ENCODE measurements at regions not wholly inside any gene's neighbourhood (a gene's known extent, or its start where the extent isn't known, plus 50 kb on each side); places are given as distances from the start of the nearest gene placed in this dataset.

DNA sequence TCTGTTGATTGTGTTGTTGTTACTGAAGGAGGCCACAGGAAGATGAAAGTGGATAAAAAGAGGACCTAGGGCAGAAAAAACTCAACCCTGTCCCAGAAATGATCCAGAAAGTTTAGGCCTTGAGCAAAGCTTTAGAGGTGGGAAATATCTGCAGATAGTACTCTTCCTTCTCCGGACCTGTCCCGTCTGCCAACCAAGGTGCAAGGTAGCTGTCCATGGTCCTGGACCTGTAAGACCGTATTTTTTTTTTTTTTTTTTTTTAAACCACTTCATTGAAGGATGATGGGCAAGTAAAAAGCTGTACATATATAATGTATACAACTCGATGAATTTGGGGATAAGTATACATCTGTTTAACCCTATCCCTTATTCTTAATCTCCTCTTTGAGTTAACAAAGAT, 225.9 kb downstream of the OLFM4 start:
- ATAC-seq (ENCODE audit: low FRiP score in 2 of 2) (no peak), DNase-seq (no peak)
- H3K4me3 ChIP-seq = no peak overlapping the region
- H3K9me3 ChIP-seq = no peaks in the 10 kb centered on the region
- no peaks in the 10 kb centered on the region for H3K36me3 ChIP-seq
- no peak for TF ChIP-seq EP300 (IDR thresholded peaks at IDR 0.05)
- TF ChIP-seq POLR2A (IDR thresholded peaks at IDR 0.05) = no peak
- TF ChIP-seq POLR2AphosphoS5 (IDR thresholded peaks at IDR 0.05) = no peak
- TF ChIP-seq, protein P1, sequence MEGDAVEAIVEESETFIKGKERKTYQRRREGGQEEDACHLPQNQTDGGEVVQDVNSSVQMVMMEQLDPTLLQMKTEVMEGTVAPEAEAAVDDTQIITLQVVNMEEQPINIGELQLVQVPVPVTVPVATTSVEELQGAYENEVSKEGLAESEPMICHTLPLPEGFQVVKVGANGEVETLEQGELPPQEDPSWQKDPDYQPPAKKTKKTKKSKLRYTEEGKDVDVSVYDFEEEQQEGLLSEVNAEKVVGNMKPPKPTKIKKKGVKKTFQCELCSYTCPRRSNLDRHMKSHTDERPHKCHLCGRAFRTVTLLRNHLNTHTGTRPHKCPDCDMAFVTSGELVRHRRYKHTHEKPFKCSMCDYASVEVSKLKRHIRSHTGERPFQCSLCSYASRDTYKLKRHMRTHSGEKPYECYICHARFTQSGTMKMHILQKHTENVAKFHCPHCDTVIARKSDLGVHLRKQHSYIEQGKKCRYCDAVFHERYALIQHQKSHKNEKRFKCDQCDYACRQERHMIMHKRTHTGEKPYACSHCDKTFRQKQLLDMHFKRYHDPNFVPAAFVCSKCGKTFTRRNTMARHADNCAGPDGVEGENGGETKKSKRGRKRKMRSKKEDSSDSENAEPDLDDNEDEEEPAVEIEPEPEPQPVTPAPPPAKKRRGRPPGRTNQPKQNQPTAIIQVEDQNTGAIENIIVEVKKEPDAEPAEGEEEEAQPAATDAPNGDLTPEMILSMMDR (IDR thresholded peaks at IDR 0.05) = no peak
- no peak overlapping the region for H3K27ac ChIP-seq
- 18 to 26% methylated on average over 4 of the region's 4 CpGs for WGBS, 2 donors
- no peaks in the 10 kb centered on the region for H3K4me1 ChIP-seq
- H3K27me3 ChIP-seq = no peaks in the 10 kb centered on the region

DNA sequence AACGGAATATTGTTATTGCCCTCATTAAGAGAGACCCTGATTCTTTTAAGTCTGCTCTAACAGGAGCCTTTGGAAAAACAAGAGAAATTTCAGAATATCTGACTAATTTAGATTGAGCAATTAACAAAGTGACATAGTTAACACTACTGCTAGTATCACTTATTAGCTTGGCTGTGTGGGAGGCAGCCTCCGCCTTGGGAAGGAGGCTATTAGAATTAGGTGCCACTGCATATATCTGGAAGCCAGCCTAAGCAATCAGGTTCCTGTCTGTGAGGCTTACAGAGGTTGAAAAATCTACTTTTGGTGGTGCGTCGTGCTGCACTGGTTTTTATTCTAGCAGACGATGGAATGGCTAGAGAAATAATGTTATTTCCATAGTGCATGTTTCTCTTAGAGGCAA, 227.2 kb downstream of the OLFM4 start:
- DNase-seq (no peak), ATAC-seq (ENCODE audit: low FRiP score in 2 of 2) (no peak)
- Histone ChIP-seq H3K36me3 (no peaks in the 10 kb centered on the region), H3K27me3 (no peaks in the 10 kb centered on the region), H3K27ac (no peak overlapping the region), H3K9me3 (no peaks in the 10 kb centered on the region), H3K4me3 (no peak overlapping the region), H3K4me1 (no peaks in the 10 kb centered on the region)
- 73 to 90% methylated on average over 5 of the region's 5 CpGs for WGBS, 2 donors
- no peak for TF ChIP-seq POLR2A (IDR thresholded peaks at IDR 0.05)
- no peak for TF ChIP-seq POLR2AphosphoS5 (IDR thresholded peaks at IDR 0.05)
- TF ChIP-seq, protein P1 (IDR thresholded peaks at IDR 0.05) = no peak
- no peak for TF ChIP-seq EP300 (IDR thresholded peaks at IDR 0.05)

DNA sequence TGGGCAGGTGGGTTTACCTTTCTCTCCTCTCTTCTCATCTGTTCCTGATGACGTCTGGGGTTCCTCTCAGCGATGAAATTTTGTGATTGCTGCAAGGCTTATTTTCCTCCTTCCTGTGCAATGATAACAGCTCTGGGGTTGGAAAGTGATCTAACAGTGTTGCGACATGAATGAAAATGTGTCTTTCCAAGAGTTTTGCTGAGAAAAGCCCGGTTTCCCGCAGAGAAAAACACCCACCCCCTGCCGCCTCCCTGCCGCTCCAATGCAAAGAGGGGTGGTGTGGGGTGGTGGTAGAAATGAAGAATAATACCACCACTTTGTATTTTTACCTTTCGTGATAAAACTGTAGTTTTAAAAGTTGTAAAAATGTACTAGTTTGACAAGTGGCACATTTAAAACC, 232.0 kb downstream of the OLFM4 start:
- Histone ChIP-seq H3K27ac (no peak overlapping the region), H3K4me3 (no peak overlapping the region), H3K36me3 (no peaks in the 10 kb centered on the region), H3K9me3 (no peaks in the 10 kb centered on the region), H3K4me1 (no peaks in the 10 kb centered on the region), H3K27me3 (no peaks in the 10 kb centered on the region)
- ATAC-seq (ENCODE audit: low FRiP score in 2 of 2) (no peak), DNase-seq (no peak)
- WGBS, 2 donors = 56% methylated on average over 8 of the region's 8 CpGs
- TF ChIP-seq POLR2A (IDR thresholded peaks at IDR 0.05) (no peak), POLR2AphosphoS5 (IDR thresholded peaks at IDR 0.05) (no peak), EP300 (IDR thresholded peaks at IDR 0.05) (no peak)
- TF ChIP-seq, protein P1 (IDR thresholded peaks at IDR 0.05) = no peak

DNA sequence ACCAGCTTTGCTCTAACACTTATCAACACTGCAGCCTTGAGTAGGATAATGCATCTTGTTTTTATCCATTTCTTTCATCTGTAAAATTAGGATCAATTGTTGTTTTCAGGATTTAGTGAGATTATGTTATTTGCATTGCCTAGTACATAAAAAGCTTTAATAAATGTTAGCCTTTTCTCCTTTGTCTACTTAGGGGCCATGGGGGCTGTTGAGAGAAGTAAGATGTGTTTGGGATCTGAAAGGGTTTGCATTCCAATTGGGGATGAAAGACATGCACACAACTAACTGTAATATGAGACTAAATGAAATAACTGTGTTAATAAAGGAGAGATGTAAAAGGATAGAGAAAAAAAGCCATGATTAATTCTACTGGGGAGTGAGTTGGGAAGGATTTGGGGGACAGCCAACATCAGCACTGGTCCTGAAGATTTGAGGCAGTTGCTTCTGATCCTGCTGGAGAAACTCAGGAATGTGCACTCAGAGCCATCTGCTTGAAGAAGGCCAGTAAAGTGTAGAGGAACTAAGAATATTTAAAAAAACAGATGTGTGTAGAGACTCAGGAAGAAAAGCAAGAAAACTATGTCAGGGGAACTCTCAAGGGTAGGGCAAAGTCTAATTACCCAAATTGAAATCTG, 236.3 kb downstream of the OLFM4 start:
- H3K4me3 ChIP-seq = no peak overlapping the region

More for the DNA sequence above, 236.3 kb downstream of the OLFM4 start:
- DNase-seq (no peak), ATAC-seq (ENCODE audit: low FRiP score in 2 of 2) (no peak)
- Histone ChIP-seq H3K9me3 (no peaks in the 10 kb centered on the region), H3K27ac (no peak overlapping the region), H3K36me3 (no peaks in the 10 kb centered on the region), H3K4me1 (no peaks in the 10 kb centered on the region), H3K27me3 (no peaks in the 10 kb centered on the region)
- TF ChIP-seq POLR2AphosphoS5 (IDR thresholded peaks at IDR 0.05) (no peak), EP300 (IDR thresholded peaks at IDR 0.05) (no peak), POLR2A (IDR thresholded peaks at IDR 0.05) (no peak)
- TF ChIP-seq, protein P1 (IDR thresholded peaks at IDR 0.05) = no peak

All from upper lobe of left lung (tissue), 6 donors.